ENCODE measurements at regions not wholly inside any gene's neighbourhood (a gene's known extent, or its start where the extent isn't known, plus 50 kb on each side); places are given as distances from the start of the nearest gene placed in this dataset.

GRCh38 chr6:143621876-143622605 is 55.7 kb upstream of the PHACTR2 start:
- DNase-seq = no peak

GRCh38 chr6:143621159-143621873 is 56.4 kb upstream of the PHACTR2 start:
- no peak for DNase-seq

- DNase-seq = no peak
These were observed 57.3 kb upstream of the PHACTR2 start for GRCh38 chr6:143620447-143620846.

DNA sequence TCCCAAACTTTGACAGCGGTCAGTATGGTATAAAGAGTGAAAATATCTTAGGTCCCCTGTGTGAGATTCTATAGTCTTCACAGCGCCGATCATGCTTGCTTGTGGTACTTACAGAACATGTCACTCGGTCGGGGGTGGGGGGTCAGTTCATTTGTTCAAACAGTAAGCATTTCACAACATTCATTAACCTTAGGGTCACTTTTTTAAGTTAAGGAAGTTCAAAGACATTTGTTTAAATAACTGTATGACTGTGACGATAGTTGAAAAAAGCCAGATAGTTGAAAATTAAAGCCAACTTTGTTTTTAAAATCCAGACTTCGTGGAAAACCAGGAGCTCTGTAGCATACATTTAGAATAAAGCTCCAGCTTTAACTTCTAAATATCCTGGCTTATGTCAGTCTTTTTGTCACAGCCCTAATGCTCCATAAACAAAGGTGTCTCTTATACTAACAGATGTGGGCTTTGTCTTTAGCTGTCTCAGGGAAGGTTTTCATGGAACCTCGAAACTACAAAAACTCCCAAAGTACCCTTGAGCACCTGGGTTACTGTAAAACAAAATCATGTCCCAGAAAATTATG is 57.9 kb upstream of the PHACTR2 start:
- no peak for DNase-seq

GRCh38 chr6:143616741-143617140 is 61.0 kb upstream of the PHACTR2 start:
- DNase-seq = no peak

DNA sequence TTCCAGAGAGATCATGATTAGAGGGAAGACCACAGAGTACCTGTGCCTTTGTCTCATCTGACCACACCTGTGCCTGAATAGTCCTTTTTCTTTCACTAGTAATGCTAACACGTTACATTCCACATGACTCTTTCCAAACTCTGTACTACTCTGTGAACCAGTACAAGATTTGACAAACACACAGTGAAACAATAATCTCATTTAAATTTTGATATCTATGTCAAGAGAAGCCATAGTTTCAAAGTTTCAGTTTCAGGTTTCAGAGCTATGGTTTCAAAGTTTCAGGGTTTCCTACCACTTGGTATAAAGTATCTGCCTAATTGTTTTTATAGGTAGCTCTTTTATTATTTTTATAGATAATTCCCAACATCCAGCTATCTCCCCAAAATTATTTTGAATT is 62.0 kb upstream of the PHACTR2 start:
- DNase-seq = no peak

DNA sequence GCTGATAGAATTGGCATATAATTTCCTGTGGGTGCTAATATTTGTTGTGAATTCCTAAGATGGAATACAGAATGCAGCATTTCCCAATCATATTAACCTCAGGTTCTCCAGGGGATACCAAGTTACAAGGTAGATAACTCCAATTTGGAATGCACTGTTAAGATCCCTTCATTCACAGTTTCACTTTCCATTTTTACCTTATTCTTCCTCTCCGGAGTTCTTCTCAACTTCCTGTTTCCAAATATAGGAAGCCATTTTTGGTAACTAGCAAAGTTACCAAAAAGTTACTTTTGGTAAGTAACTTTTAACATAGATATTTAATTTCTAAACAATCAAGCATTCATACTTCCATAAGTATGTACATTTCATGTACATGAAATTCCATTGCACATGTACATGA is 63.5 kb upstream of the PHACTR2 start:
- no peak for DNase-seq

- DNase-seq = no peak
These were observed 64.0 kb upstream of the PHACTR2 start for GRCh38 chr6:143613749-143614148.

- no peak for DNase-seq
These were observed 65.6 kb upstream of the PHACTR2 start for GRCh38 chr6:143612186-143612585.

DNA sequence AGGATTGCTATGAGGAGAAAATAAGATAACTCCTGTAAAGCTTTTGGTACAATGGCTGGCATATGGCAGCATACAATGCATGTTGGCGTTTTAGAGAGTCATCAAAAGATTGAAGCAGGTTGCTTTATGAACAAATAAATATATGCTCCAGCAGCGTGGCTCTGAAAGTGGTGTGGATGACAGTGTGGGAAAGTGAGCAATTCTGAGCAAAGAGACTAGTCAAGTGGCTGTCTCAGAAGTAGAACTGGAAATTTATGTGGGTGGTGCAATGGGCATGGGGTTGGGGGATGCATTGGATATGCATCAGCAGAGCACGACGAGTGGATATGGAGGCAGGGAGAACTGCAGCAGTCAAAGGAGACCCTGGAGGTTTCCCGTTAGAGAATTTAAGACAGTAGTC is 66.2 kb upstream of the PHACTR2 start:
- DNase-seq = no peak

DNA sequence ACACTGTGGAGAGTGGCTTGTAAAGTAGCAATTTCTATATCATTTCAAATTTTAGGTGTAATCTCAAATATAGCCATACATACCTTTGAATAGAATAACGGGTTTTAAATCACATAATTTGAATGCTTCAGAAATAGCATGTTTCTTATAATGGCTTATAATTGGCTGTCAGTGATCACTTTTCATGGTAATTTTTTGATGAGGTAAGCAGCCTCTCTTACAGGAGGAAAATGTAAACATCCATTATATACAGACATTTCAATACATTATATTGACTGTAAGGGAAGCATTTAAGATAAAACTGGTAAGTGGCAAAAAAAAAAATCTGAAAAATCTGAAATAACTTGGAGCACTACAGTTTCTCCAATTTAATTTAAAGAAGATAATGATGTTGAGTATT is 67.8 kb upstream of the PHACTR2 start:
- DNase-seq = no peak

DNA sequence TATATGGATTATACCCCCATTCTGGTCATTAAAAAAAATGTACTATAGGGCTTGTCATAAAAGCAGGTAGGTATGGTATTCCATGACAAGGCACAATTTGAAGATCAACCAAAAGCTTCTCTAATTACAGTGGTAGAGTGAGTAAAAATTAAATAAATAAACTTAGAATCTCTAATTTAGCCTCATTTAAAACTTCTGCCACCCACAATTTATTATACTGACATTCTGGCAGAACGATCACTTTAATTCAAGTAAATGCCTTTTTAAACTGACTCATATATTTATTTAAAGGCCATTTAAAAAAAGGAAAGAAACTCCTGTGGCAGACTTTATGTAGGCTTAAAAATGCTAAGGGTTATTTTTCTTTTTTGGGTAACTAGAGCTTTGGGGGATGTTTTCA is 68.3 kb upstream of the PHACTR2 start:
- no peak for DNase-seq

DNA sequence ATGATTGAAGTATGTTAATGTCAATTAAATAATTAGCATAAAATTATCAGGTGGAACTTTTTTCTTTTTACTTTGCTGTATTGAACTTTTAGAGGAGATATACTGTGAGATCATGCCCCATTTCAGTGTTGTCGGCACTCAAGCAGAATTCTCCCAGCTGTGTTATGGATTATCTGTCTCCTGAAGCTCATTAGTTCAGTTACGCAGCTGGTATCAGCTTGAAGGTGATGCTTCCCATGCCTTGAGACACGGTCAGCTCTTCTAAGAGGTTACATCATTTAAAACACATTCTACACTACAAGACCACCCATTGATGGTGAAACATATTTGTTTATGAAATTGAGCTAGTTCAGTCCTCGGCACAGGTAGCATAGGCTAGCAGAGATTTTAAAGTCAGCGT is 68.9 kb upstream of the PHACTR2 start:
- no peak for DNase-seq

GRCh38 chr6:143607974-143608373 is 69.8 kb upstream of the PHACTR2 start:
- DNase-seq = no peak

DNA sequence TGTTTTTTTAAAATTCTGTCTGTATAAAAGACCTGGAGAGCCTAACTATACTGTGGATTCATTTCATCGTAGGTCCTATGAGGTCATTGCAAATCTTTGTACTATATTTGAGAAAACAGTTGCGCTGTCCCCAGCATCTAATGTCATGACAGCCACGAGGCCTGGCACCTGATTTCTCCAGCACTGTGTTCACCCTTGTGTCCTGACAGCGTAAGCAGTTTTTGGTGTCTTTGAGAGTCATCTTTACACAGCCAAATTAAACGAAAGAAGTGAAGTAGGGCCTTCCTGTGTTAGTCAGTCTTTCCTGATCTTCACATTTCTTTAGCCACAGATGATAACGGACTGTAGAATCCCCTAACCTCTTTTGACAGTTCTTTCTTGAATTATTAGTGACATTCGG is 70.6 kb upstream of the PHACTR2 start:
- no peak for DNase-seq

DNA sequence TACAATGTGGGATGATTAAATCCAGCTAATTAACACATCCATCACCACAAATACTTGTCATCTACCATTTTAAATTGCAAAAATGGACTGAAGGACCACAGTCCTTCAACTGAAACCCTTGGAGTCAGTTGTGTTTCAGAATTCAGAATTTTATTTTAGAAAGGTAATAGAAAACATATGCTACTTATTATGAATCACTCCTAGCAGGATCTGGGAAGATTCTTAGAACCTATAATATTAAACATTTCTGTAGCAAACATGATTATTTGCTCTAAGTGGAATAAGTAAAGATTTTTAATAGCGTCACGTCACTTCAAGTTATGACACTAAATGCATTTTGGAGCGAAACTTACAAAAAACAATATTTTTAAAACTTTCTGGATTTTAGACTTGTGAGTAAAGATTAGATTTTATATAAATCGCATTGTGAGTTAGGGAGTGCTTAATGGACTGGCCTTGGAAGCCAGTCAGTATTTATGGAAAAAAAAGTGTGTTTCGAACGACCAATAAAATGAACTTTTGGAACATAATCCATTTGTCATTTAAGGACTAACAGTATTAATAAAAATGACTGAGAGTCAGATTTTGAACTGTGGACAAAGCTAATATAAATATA is 71.8 kb upstream of the PHACTR2 start:
- DNase-seq = no peak

- no peak for DNase-seq
These were observed 74.3 kb upstream of the PHACTR2 start for GRCh38 chr6:143603455-143603854.

GRCh38 chr6:143601504-143601903 is 76.3 kb upstream of the PHACTR2 start:
- DNase-seq = no peak

DNA sequence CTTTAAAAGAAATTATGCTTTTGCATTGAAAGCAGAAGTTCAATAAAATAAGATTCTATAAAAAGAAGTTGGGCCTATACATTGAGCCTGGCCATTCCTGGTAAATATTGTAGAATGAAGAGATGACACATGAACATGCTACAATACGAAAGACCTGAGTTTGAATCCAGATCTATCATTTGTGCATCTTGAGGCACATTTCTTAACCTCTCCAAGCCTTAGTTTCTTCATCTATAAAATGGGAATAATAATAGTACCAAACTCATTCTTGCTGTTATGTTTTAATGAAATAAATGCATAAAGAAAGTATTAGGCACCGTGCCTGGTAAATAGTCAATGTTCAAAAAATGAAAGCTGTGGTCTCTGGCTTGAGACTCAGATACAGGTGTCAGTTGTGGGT is 76.9 kb upstream of the PHACTR2 start:
- no peak for DNase-seq

GRCh38 chr6:143598466-143599080 is 79.2 kb upstream of the PHACTR2 start:
- DNase-seq = no peak

- no peak for DNase-seq
These were observed 80.9 kb upstream of the PHACTR2 start for GRCh38 chr6:143596866-143597265.

Measured in nucleus accumbens (tissue), 56 donors.